Type B pancreatic cell (in vitro differentiated cells): ENCODE measurements at regions not wholly inside any gene's neighbourhood (a gene's known extent, or its start where the extent isn't known, plus 50 kb on each side); places are given as distances from the start of the nearest gene placed in this dataset.

Source experiments
- DNase-seq: peaks from one replicate; pipeline ENCODE4 v3.0.0; 2021; ENCODE audit warnings: mixed read lengths; ENCODE audit not compliant: unreplicated experiment; ENCODE audit errors: extremely low spot score
- H3K27ac Mint-ChIP-seq: 2 replicates; pipeline ENCODE4 v1.8.0; 2021; ENCODE audit warnings: mild to moderate bottlenecking, mixed read lengths
- H3K27me3 Mint-ChIP-seq: 2 replicates; pipeline ENCODE4 v1.8.0; 2021; ENCODE audit warnings: mixed read lengths
- H3K36me3 Mint-ChIP-seq: 2 replicates; pipeline ENCODE4 v1.8.0; 2021; ENCODE audit warnings: mixed read lengths
- H3K4me1 Mint-ChIP-seq: one replicate; pipeline ENCODE4 v1.8.0; 2021; ENCODE audit warnings: mixed read lengths; ENCODE audit not compliant: unreplicated experiment
- H3K4me3 Mint-ChIP-seq: 2 replicates; pipeline ENCODE4 v1.8.0; 2021; ENCODE audit warnings: mild to moderate bottlenecking, mixed read lengths
- H3K9me3 Mint-ChIP-seq: 2 replicates; pipeline ENCODE4 v1.8.0; 2021; ENCODE audit warnings: mixed read lengths
- CTCF ChIP-seq: fragments of 200-600 bp; sonication (generic); conservative IDR thresholded peaks from 2 replicates; pipeline ENCODE4 v1.5.0; 2021; ENCODE audit warnings: antibody characterized with exemption, mild to moderate bottlenecking

GRCh38 chr18:69226971-69227370 is 173.7 kb upstream of the DOK6 start:
- Mint-ChIP-seq H3K4me1 (no peaks in the 10 kb centered on the region), H3K36me3 (no peaks in the 10 kb centered on the region), H3K4me3 (no peak overlapping the region), H3K27me3 (peaks cover 3% of the 10 kb centered on the region), H3K27ac (no peak overlapping the region), H3K9me3 (no peaks in the 10 kb centered on the region)
- TF ChIP-seq CTCF = no peak
- DNase-seq = no peak

GRCh38 chr18:69230204-69230603 is 170.5 kb upstream of the DOK6 start:
- no peak for DNase-seq
- Mint-ChIP-seq H3K4me3 (no peak overlapping the region), H3K36me3 (no peaks in the 10 kb centered on the region), H3K27ac (no peak overlapping the region), H3K4me1 (no peaks in the 10 kb centered on the region), H3K9me3 (no peaks in the 10 kb centered on the region), H3K27me3 (no peaks in the 10 kb centered on the region)
- TF ChIP-seq CTCF = no peak

- Mint-ChIP-seq H3K27ac (no peak overlapping the region), H3K27me3 (no peaks in the 10 kb centered on the region), H3K9me3 (no peaks in the 10 kb centered on the region), H3K36me3 (no peaks in the 10 kb centered on the region), H3K4me3 (no peak overlapping the region), H3K4me1 (no peaks in the 10 kb centered on the region)
- no peak for TF ChIP-seq CTCF
- DNase-seq = no peak
Observed at GRCh38 chr18:69233465-69234054, 167.1 kb upstream of the DOK6 start.

- Mint-ChIP-seq H3K4me1 (no peaks in the 10 kb centered on the region), H3K27ac (no peak overlapping the region), H3K36me3 (no peaks in the 10 kb centered on the region), H3K4me3 (no peak overlapping the region), H3K27me3 (no peaks in the 10 kb centered on the region), H3K9me3 (no peaks in the 10 kb centered on the region)
- no peak for DNase-seq
- TF ChIP-seq CTCF = no peak
Observed at GRCh38 chr18:69239849-69240674, 160.6 kb upstream of the DOK6 start.

- no peak for TF ChIP-seq CTCF
- DNase-seq = no peak
- Mint-ChIP-seq H3K9me3 (no peaks in the 10 kb centered on the region), H3K36me3 (no peaks in the 10 kb centered on the region), H3K27ac (no peak overlapping the region), H3K4me1 (no peaks in the 10 kb centered on the region), H3K4me3 (no peak overlapping the region), H3K27me3 (peaks cover 3% of the 10 kb centered on the region)
Observed at GRCh38 chr18:69246027-69246426, 154.7 kb upstream of the DOK6 start.
